Mesendoderm (in vitro differentiated cells): ENCODE measurements at regions not wholly inside any gene's neighbourhood (a gene's known extent, or its start where the extent isn't known, plus 50 kb on each side); places are given as distances from the start of the nearest gene placed in this dataset.

ENCODE experiments used
- DNase-seq: peaks from one replicate; pipeline ENCODE4 v3.0.0; 2013
- H2AK5ac ChIP-seq: 2 replicates; pipeline ENCODE4 v1.6.1; 2013; ENCODE audit warnings: low read length, inconsistent platforms
- H2BK120ac ChIP-seq: 2 replicates; pipeline ENCODE4 v1.6.1; 2013; ENCODE audit warnings: low read depth, mild to moderate bottlenecking, low read length, moderate library complexity, mixed read lengths
- H2BK15ac ChIP-seq: replicated peaks from 2 replicates; pipeline ENCODE4 v1.6.1; 2013; ENCODE audit warnings: low read depth, mild to moderate bottlenecking, moderate library complexity
- H2BK5ac ChIP-seq: 2 replicates; pipeline ENCODE4 v1.6.1; 2013; ENCODE audit warnings: low read length, inconsistent platforms
- H3K18ac ChIP-seq: 2 replicates; pipeline ENCODE4 v1.6.1; 2013; ENCODE audit warnings: mild to moderate bottlenecking, low read length, mixed read lengths
- H3K23ac ChIP-seq: one replicate; pipeline ENCODE4 v1.6.1; 2013; ENCODE audit warnings: low read length
- H3K27ac ChIP-seq: 2 replicates; pipeline ENCODE4 v1.5.1; 2013; ENCODE audit warnings: low read depth, mild to moderate bottlenecking, inconsistent platforms, low read length, moderate library complexity
- H3K27me3 ChIP-seq: 2 replicates; pipeline ENCODE4 v1.6.1; 2013; ENCODE audit warnings: low read length, control low read depth, mild to moderate bottlenecking, inconsistent platforms; ENCODE audit not compliant: insufficient read depth, poor library complexity
- H3K36me3 ChIP-seq: 2 replicates; pipeline ENCODE4 v1.6.1; 2013; ENCODE audit warnings: low read length, inconsistent platforms; ENCODE audit not compliant: control insufficient read depth, insufficient read depth
- H3K4ac ChIP-seq: one replicate; pipeline ENCODE4 v1.6.1; 2013; ENCODE audit warnings: low read depth, mild to moderate bottlenecking, low read length, moderate library complexity
- H3K4me1 ChIP-seq: 2 replicates; pipeline ENCODE4 v1.6.1; 2013; ENCODE audit warnings: low read depth, low read length, inconsistent platforms; ENCODE audit not compliant: control insufficient read depth
- H3K4me2 ChIP-seq: 2 replicates; pipeline ENCODE4 v1.6.1; 2013; ENCODE audit warnings: low read length
- H3K4me3 ChIP-seq: 2 replicates; pipeline ENCODE4 v1.5.1; 2013; ENCODE audit warnings: mild to moderate bottlenecking, low read length
- H3K56ac ChIP-seq: one replicate; pipeline ENCODE4 v1.6.1; 2013; ENCODE audit warnings: low read length
- H3K79me1 ChIP-seq: 2 replicates; pipeline ENCODE4 v1.6.1; 2013; ENCODE audit warnings: low read length, inconsistent platforms
- H3K79me2 ChIP-seq: 2 replicates; pipeline ENCODE4 v1.6.1; 2013; ENCODE audit warnings: mild to moderate bottlenecking, low read length; ENCODE audit not compliant: control insufficient read depth, insufficient read depth
- H3K9ac ChIP-seq: 2 replicates; pipeline ENCODE4 v1.6.1; 2013; ENCODE audit warnings: low read length, inconsistent platforms
- H4K5ac ChIP-seq: one replicate; pipeline ENCODE4 v1.6.1; 2013; ENCODE audit warnings: low read length
- H4K8ac ChIP-seq: one replicate; pipeline ENCODE4 v1.6.1; 2013; ENCODE audit warnings: low read depth, mild to moderate bottlenecking, control low read depth, low read length, moderate library complexity
- WGBS: extraction: QIAGEN DNeasy Blood & Tissue Kit; methylation state at CpG from one replicate; pipeline ENCODE4 v1.1.7; 2013; ENCODE audit warnings: low lambda C conversion rate, missing lambda C conversion rate; ENCODE audit not compliant: insufficient coverage; ENCODE audit errors: extremely low coverage; 5-methylcytosine and 5-hydroxymethylcytosine counted together

- no peak overlapping the region for H2BK15ac ChIP-seq
- H3K36me3 ChIP-seq, result no peaks in the 10 kb centered on the region
- no peaks in the 10 kb centered on the region for H3K79me1 ChIP-seq
- H3K56ac ChIP-seq, result no peak overlapping the region
- H3K9ac ChIP-seq, result no peak overlapping the region
- no peak overlapping the region for H4K8ac ChIP-seq
- H2BK120ac ChIP-seq, result no peak overlapping the region
- H3K4ac ChIP-seq, result no peak overlapping the region
- no peak overlapping the region for H2BK5ac ChIP-seq
- H3K4me2 ChIP-seq, result no peak overlapping the region
- no peak overlapping the region for H3K27ac ChIP-seq
- DNase-seq, result no peak
- no CpG with 5 or more reads among the region's 5 CpGs for WGBS
- H4K5ac ChIP-seq, result no peak overlapping the region
- no peak overlapping the region for H2AK5ac ChIP-seq
- no peaks in the 10 kb centered on the region for H3K4me1 ChIP-seq
- H3K4me3 ChIP-seq, result no peak overlapping the region
- H3K79me2 ChIP-seq, result no peaks in the 10 kb centered on the region
- H3K23ac ChIP-seq, result no peak overlapping the region
- no peaks in the 10 kb centered on the region for H3K27me3 ChIP-seq
- no peak overlapping the region for H3K18ac ChIP-seq
These were observed 333.8 kb upstream of the UMPS start for GRCh38 chr3:124396339-124396950.

DNA sequence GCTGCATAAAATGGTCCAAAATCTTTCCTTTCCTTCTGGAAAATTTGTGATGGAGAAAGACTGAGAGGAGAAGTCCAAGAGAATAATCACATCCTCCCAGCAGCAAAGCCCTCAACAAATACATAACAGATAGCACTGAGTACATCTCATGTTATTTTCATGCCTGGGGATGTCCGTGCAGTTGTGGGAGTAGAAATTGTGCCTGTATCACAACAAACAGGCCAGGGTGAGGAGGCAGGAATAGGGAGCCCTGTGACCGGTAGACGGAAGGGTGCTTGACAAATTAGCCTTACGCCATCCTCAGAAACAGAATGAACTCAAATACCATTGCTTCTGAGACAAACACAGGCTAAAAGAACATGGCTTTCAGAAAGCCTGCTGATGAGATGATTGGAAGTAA is 333.2 kb upstream of the UMPS start:
- Histone ChIP-seq H3K4ac (no peak overlapping the region), H3K27me3 (no peaks in the 10 kb centered on the region), H3K18ac (no peak overlapping the region), H3K4me3 (no peak overlapping the region), H3K79me1 (no peaks in the 10 kb centered on the region), H3K27ac (no peak overlapping the region), H3K56ac (no peak overlapping the region), H2AK5ac (no peak overlapping the region), H3K79me2 (no peaks in the 10 kb centered on the region), H3K9ac (no peak overlapping the region), H3K4me2 (no peak overlapping the region), H4K5ac (no peak overlapping the region), H2BK5ac (no peak overlapping the region), H3K4me1 (no peaks in the 10 kb centered on the region), H2BK15ac (no peak overlapping the region), H3K36me3 (no peaks in the 10 kb centered on the region), H2BK120ac (no peak overlapping the region), H3K23ac (no peak overlapping the region), H4K8ac (no peak overlapping the region)
- DNase-seq, result no peak
- WGBS, result no CpG with 5 or more reads among the region's 4 CpGs

- Histone ChIP-seq H2BK120ac (no peak overlapping the region), H2BK15ac (no peak overlapping the region), H3K27me3 (no peaks in the 10 kb centered on the region), H3K4ac (no peak overlapping the region), H4K5ac (no peak overlapping the region), H3K9ac (no peak overlapping the region), H3K79me1 (no peaks in the 10 kb centered on the region), H3K4me1 (no peaks in the 10 kb centered on the region), H4K8ac (no peak overlapping the region), H2BK5ac (no peak overlapping the region), H3K23ac (no peak overlapping the region), H3K27ac (no peak overlapping the region), H2AK5ac (no peak overlapping the region), H3K36me3 (no peaks in the 10 kb centered on the region), H3K4me3 (no peak overlapping the region), H3K79me2 (no peaks in the 10 kb centered on the region), H3K56ac (no peak overlapping the region), H3K18ac (no peak overlapping the region), H3K4me2 (no peak overlapping the region)
- DNase-seq, result no peak
- WGBS, result no CpG with 5 or more reads among the region's 7 CpGs
These were observed 331.7 kb upstream of the UMPS start for GRCh38 chr3:124398594-124398993.

DNA sequence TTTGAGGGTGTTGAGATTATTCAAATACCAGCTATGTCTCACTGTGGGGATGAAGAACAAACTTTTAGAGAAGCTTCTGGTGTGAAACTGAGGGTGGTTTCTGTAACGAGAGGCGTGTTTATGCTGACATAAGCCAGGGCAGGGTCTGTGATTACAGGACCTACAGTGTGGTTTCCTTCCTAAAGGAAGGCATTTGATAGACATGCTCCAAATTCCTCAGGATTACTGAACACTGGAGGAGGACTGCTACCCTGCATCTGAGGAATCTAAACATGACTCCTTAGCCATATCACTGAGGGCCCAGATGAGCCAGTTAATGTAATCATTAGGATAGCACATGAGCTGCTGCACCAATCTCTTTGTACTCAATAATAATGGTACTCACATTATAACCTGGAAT is 328.4 kb upstream of the UMPS start:
- Histone ChIP-seq H3K4ac (no peak overlapping the region), H3K36me3 (no peaks in the 10 kb centered on the region), H3K79me2 (no peaks in the 10 kb centered on the region), H3K18ac (no peak overlapping the region), H3K4me1 (no peaks in the 10 kb centered on the region), H2BK5ac (no peak overlapping the region), H2BK120ac (no peak overlapping the region), H3K4me2 (no peak overlapping the region), H3K79me1 (no peaks in the 10 kb centered on the region), H3K27ac (no peak overlapping the region), H4K8ac (no peak overlapping the region), H3K9ac (no peak overlapping the region), H3K56ac (no peak overlapping the region), H3K23ac (no peak overlapping the region), H3K4me3 (no peak overlapping the region), H4K5ac (no peak overlapping the region), H2BK15ac (no peak overlapping the region), H3K27me3 (no peaks in the 10 kb centered on the region), H2AK5ac (no peak overlapping the region)
- no CpG with 5 or more reads among the region's 2 CpGs for WGBS
- DNase-seq, result peak; percentile 87

- no peak overlapping the region for H3K4ac ChIP-seq
- no peak overlapping the region for H2BK15ac ChIP-seq
- H3K36me3 ChIP-seq, result no peaks in the 10 kb centered on the region
- no peak overlapping the region for H2AK5ac ChIP-seq
- no peaks in the 10 kb centered on the region for H3K79me1 ChIP-seq
- no peaks in the 10 kb centered on the region for H3K27me3 ChIP-seq
- H2BK120ac ChIP-seq, result no peak overlapping the region
- H3K23ac ChIP-seq, result no peak overlapping the region
- H3K4me3 ChIP-seq, result no peak overlapping the region
- H3K56ac ChIP-seq, result no peak overlapping the region
- H3K27ac ChIP-seq, result no peak overlapping the region
- no peak overlapping the region for H3K18ac ChIP-seq
- no peaks in the 10 kb centered on the region for H3K79me2 ChIP-seq
- H4K5ac ChIP-seq, result no peak overlapping the region
- no peak overlapping the region for H3K4me2 ChIP-seq
- DNase-seq, result no peak
- no peak overlapping the region for H3K9ac ChIP-seq
- H4K8ac ChIP-seq, result no peak overlapping the region
- no peak overlapping the region for H2BK5ac ChIP-seq
- no peaks in the 10 kb centered on the region for H3K4me1 ChIP-seq
- WGBS, result no CpG with 5 or more reads among the region's 4 CpGs
These were observed 327.5 kb upstream of the UMPS start for GRCh38 chr3:124402791-124403190.

- no peaks in the 10 kb centered on the region for H3K27me3 ChIP-seq
- H3K4ac ChIP-seq, result no peak overlapping the region
- no peak overlapping the region for H3K23ac ChIP-seq
- H3K79me1 ChIP-seq, result no peaks in the 10 kb centered on the region
- H2AK5ac ChIP-seq, result no peak overlapping the region
- H3K79me2 ChIP-seq, result no peaks in the 10 kb centered on the region
- H3K27ac ChIP-seq, result no peak overlapping the region
- no peak overlapping the region for H2BK120ac ChIP-seq
- no peak overlapping the region for H4K5ac ChIP-seq
- WGBS, result no CpG with 5 or more reads among the region's 4 CpGs
- H3K18ac ChIP-seq, result no peak overlapping the region
- no peak overlapping the region for H3K4me3 ChIP-seq
- no peak overlapping the region for H2BK15ac ChIP-seq
- no peaks in the 10 kb centered on the region for H3K4me1 ChIP-seq
- DNase-seq, result no peak
- no peak overlapping the region for H3K9ac ChIP-seq
- H2BK5ac ChIP-seq, result no peak overlapping the region
- no peak overlapping the region for H3K56ac ChIP-seq
- H3K36me3 ChIP-seq, result no peaks in the 10 kb centered on the region
- H3K4me2 ChIP-seq, result no peak overlapping the region
- no peak overlapping the region for H4K8ac ChIP-seq
These were observed 325.6 kb upstream of the UMPS start for GRCh38 chr3:124404621-124405020.
